Activated CD8-positive, alpha-beta memory T cell treated with anti-CD3 and anti-CD28 coated beads, Interleukin-2, amount 10 ng/mL, durations not matched to agents 7 days and 5 days (primary cell): ENCODE measurements at regions not wholly inside any gene's neighbourhood (a gene's known extent, or its start where the extent isn't known, plus 50 kb on each side); places are given as distances from the start of the nearest gene placed in this dataset.

Source experiments
- ATAC-seq: fragments of 150-1000 bp; cut with Tn5 transposase; one replicate; pipeline ENCODE4 v1.10.0; 2021; ENCODE audit warnings: moderate library complexity
- CTCF ChIA-PET: fragments of 350-600 bp; sonication (Branson Sonifier 250); formaldehyde crosslinking; loops from one replicate; lab custom pipeline; 2021; ENCODE audit warnings: antibody characterized with exemption; lab: Charles Lee
- DNase-seq: peaks from one replicate; pipeline ENCODE4 v3.0.0-alpha.2; 2020
- H3K27ac Mint-ChIP-seq: one replicate; pipeline ENCODE4 v1.8.0; 2021; ENCODE audit warnings: mild to moderate bottlenecking, mixed read lengths
- H3K27me3 Mint-ChIP-seq: one replicate; pipeline ENCODE4 v1.8.0; 2021; ENCODE audit warnings: mixed read lengths
- H3K36me3 Mint-ChIP-seq: one replicate; pipeline ENCODE4 v1.8.0; 2021; ENCODE audit warnings: mild to moderate bottlenecking, mixed read lengths
- H3K4me1 Mint-ChIP-seq: one replicate; pipeline ENCODE4 v1.8.0; 2021; ENCODE audit warnings: mixed read lengths
- H3K4me3 Mint-ChIP-seq: one replicate; pipeline ENCODE4 v1.8.0; 2021; ENCODE audit warnings: mild to moderate bottlenecking, moderate library complexity, mixed read lengths
- H3K9me3 Mint-ChIP-seq: one replicate; pipeline ENCODE4 v1.8.0; 2022; ENCODE audit warnings: low read depth, mixed read lengths

DNA sequence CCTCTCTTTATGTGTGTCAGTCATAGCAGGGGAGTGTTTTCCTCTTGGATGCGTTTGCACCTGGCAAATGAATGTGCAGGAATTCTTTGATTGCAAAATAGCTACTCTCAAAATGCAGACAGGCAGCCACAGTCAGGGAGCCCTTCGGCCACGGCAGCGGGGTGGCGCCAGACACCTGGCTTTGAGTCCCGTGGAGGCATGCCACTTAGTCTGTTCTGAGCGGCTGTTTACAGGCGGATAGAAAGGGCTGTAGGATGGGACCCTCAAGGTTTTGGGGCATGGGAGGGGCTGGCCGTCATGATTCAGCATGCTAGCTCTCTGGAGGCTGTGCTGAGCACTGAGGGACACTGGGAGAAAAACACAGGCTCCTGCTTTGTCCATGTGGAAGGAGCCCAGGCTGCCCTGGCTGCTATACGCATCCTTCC is 117.1 kb downstream of the SLC25A47 start:
- no peak overlapping the region for H3K4me3 Mint-ChIP-seq
- H3K27ac Mint-ChIP-seq, result no peak overlapping the region
- no peaks in the 10 kb centered on the region for H3K9me3 Mint-ChIP-seq
- CTCF ChIA-PET, result interaction anchor here (0.6 to 8.2 kb wide), 12 partner anchors 15 to 457 kb away, joined by 3 to 48 read pairs (median 4); no protein-coding TSS in a partner anchor
- ATAC-seq (peak; percentile 68), DNase-seq (peak; percentile 66)
- no peaks in the 10 kb centered on the region for H3K27me3 Mint-ChIP-seq
- peaks cover 28% of the 10 kb centered on the region for H3K4me1 Mint-ChIP-seq
- H3K36me3 Mint-ChIP-seq, result no peaks in the 10 kb centered on the region

GRCh38 chr14:100440758-100441203 is 117.6 kb downstream of the SLC25A47 start:
- DNase-seq, result no peak
- Mint-ChIP-seq H3K9me3 (no peaks in the 10 kb centered on the region), H3K27me3 (no peaks in the 10 kb centered on the region), H3K4me1 (peaks cover 28% of the 10 kb centered on the region), H3K4me3 (no peak overlapping the region), H3K36me3 (no peaks in the 10 kb centered on the region), H3K27ac (no peak overlapping the region)
- CTCF ChIA-PET, result interaction anchor here (0.6 to 8.2 kb wide), 9 partner anchors 14 to 222 kb away, joined by 3 to 48 read pairs (median 6); no protein-coding TSS in a partner anchor
- no peak for ATAC-seq

DNA sequence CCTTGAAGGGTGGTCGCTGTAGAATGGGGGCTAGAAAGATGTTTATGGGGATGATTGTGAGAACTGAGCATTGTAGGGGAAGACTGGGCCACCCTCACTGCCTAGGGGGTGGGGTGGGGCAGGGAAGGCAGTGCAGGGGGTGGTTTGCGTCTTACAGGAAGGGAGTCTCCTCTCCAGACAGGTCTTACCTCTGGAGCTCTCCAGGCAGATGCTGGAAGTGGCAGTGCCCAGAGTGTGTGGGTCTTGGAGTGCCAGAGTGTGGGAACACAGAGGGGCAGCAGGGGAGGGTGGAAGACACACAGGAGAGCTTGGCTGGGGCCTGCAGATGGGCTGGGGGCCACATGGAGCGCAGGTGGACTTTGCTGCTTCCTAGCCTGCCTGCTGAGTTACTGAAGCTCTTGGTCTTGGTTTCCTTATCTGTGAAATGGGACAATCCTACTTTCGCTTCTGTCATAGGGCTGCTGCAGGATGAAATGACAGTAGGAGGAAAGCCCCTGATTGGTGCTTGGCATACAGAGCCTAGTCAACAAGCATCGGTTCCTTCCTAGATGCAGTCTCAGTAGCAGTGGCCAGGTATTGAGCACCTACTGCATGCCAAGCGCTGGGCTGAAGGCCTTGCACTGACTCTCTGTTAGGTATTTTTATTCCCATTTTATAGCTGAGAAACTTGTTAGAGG is 118.3 kb downstream of the SLC25A47 start:
- Mint-ChIP-seq H3K4me1 (peaks cover 30% of the 10 kb centered on the region), H3K27ac (no peak overlapping the region), H3K4me3 (no peak overlapping the region), H3K36me3 (no peaks in the 10 kb centered on the region), H3K27me3 (no peaks in the 10 kb centered on the region), H3K9me3 (no peaks in the 10 kb centered on the region)
- peak; percentile 16 for ATAC-seq
- no peak for DNase-seq
- CTCF ChIA-PET, result interaction anchor here (0.6 to 8.2 kb wide), 8 partner anchors 18 to 221 kb away, joined by 3 to 48 read pairs (median 5); no protein-coding TSS in a partner anchor

DNA sequence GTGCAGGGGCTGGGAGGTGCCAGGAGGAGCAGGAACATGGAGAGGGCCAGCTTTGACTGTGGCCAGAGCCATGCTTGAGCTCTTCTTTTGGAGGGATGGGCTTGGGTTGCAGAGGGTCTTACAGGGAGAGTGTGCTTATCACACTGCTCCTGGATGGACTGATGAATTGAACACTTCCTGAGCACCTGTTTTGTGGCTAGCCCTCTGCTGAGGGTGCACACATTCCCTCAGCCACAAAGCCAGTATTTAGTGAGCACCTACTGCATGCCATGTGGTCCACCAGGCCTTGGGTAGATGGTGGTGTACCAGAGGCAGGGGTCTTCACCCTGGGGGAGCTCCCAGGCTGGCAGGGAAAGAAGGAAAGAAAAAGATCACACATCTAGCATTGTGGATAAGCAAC is 118.9 kb downstream of the SLC25A47 start:
- no peaks in the 10 kb centered on the region for H3K27me3 Mint-ChIP-seq
- H3K4me1 Mint-ChIP-seq, result peaks cover 35% of the 10 kb centered on the region
- H3K9me3 Mint-ChIP-seq, result no peaks in the 10 kb centered on the region
- ATAC-seq, result no peak
- H3K4me3 Mint-ChIP-seq, result no peak overlapping the region
- DNase-seq, result no peak
- no peaks in the 10 kb centered on the region for H3K36me3 Mint-ChIP-seq
- CTCF ChIA-PET, result interaction anchor here (1.6 to 8.2 kb wide), 5 partner anchors 18 to 212 kb away, joined by 4 to 48 read pairs (median 10); no protein-coding TSS in a partner anchor
- no peak overlapping the region for H3K27ac Mint-ChIP-seq

DNA sequence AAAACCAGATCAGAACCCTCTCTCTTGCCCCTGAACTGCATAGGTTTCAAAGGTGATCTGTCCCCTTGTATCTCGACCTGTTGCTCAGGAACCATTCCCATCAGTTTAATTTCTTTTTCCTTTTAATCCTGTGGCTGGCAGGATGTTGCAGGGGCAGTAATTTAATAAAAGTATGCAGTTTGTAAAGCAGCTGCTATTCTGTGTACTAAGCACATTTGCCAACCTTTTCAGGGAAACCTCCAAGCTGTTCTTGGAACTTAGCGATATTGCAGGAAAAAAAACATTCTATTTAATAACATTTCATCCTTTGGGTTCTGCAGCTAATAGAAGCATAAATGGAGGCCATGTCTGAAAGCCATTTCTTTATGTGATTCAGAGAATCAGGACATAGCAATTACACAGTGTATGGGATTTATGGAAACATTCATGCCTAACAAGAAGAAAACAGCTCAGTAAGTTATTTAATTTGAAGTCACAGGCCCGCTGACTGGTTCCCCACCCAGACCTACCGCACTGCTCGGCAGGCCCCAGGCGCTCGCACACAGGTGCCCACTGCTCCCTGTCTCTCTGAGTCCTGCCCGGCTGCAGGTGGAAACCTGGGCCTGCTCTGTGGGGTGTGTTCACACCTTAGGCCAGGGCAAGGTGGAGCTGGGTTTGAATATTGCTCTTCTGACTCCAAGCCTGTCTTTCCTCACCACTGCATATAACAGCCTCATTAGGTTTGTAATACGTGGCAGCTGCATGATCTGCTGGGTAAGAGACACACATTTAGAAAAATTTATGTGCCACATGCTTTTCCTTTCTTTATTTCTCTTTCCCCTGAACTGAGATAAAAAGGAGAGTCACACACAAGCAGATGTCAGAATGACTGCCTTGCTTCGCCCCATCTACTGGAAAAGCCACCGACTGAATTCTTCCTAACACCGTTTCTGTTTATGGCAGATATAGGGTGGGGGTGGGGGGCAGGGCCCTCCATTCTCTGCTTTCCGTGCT is 119.7 kb downstream of the SLC25A47 start:
- ATAC-seq (no peak), DNase-seq (no peak)
- CTCF ChIA-PET, result interaction anchor here (0.9 to 8.2 kb wide), 7 partner anchors 17 to 211 kb away, joined by 3 to 48 read pairs (median 5); no protein-coding TSS in a partner anchor
- H3K4me1 Mint-ChIP-seq, result peaks cover 41% of the 10 kb centered on the region
- no peak overlapping the region for H3K4me3 Mint-ChIP-seq
- no peak overlapping the region for H3K27ac Mint-ChIP-seq
- H3K27me3 Mint-ChIP-seq, result no peaks in the 10 kb centered on the region
- H3K36me3 Mint-ChIP-seq, result no peaks in the 10 kb centered on the region
- H3K9me3 Mint-ChIP-seq, result no peaks in the 10 kb centered on the region

DNA sequence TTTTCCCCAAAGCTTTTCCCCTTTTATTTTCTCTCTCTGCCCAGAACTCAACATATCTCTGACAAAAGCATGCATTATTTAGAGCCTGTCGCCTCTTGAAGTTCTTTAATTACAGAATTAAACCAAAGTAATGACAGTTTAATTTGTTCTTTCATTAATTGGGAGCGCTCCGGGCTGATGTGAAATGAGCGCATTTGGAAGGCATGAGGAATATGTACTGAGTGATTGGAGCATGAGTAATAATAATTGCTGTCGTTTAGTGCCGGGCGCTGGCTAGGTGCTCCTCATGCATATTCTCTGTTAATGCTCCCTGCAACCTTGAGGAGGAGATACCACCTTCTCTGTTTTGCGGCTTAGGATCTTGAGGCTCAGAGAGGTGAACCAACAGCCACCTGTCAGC is 120.5 kb downstream of the SLC25A47 start:
- no peak for ATAC-seq
- no peak overlapping the region for H3K4me3 Mint-ChIP-seq
- CTCF ChIA-PET, result interaction anchor here (0.9 to 8.2 kb wide), 4 partner anchors 58 to 210 kb away, joined by 3 to 48 read pairs (median 24); no protein-coding TSS in a partner anchor
- no peaks in the 10 kb centered on the region for H3K27me3 Mint-ChIP-seq
- DNase-seq, result no peak
- peaks cover 41% of the 10 kb centered on the region for H3K4me1 Mint-ChIP-seq
- no peaks in the 10 kb centered on the region for H3K36me3 Mint-ChIP-seq
- H3K27ac Mint-ChIP-seq, result no peak overlapping the region
- no peaks in the 10 kb centered on the region for H3K9me3 Mint-ChIP-seq

GRCh38 chr14:100445436-100446088 is 122.4 kb downstream of the SLC25A47 start:
- Mint-ChIP-seq H3K4me1 (peaks cover 31% of the 10 kb centered on the region), H3K4me3 (no peak overlapping the region)

DNA sequence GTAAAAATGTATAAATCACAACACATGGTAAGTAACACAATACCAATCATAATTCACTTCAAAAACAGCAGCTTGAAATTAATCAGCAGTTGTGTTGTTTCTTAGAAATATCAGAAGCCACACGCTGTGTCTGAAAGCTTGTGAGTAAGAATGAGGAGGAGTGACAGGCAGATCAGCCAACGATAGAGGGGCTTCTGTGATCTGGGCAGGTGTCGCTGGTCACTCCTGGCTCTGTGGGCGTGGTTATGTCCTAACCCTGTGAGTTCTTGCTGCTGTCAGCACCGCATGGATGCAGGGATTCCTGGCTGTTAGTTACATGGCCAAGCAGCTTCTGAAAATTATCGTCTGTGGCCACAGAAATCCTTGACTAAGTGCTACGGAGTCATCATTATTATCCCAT is 123.4 kb downstream of the SLC25A47 start:
- ATAC-seq, result peak; percentile 75

More at GRCh38 chr14:100445436-100446088, 122.4 kb downstream of the SLC25A47 start:
- no peaks in the 10 kb centered on the region for H3K9me3 Mint-ChIP-seq
- H3K36me3 Mint-ChIP-seq, result no peaks in the 10 kb centered on the region
- H3K27ac Mint-ChIP-seq, result no peak overlapping the region
- H3K27me3 Mint-ChIP-seq, result no peaks in the 10 kb centered on the region
- CTCF ChIA-PET, result interaction anchor here (1.0 to 3.2 kb wide), 3 partner anchors 200 to 208 kb away, joined by 3 to 17 read pairs (median 10); no protein-coding TSS in a partner anchor
- ATAC-seq (no peak), DNase-seq (no peak)

DNA sequence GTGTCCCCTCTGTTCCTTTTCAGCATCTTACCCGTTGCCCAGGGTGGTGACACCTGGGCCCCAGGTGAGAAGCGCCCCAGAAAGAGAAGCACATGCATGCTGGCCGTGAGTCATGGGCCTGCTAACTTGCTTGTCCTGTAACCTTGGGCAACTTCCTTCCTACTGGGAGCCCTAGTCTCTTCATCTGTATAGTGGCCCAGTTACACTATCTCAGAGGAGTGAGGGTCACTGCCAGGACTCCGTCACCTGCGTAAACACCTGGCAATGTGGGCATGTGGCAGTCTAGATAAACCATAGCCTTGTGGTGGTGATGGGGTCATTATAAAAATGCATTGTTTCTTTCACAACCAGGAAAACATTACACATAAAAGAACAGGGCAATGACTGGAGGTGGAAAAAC is 125.2 kb downstream of the SLC25A47 start:
- ATAC-seq (no peak), DNase-seq (no peak)
- H3K4me1 Mint-ChIP-seq, result peaks cover 13% of the 10 kb centered on the region
- CTCF ChIA-PET, result interaction anchor here (1.3 kb wide), 1 partner anchor 65 kb away, joined by 4 read pairs; no protein-coding TSS in a partner anchor
- no peaks in the 10 kb centered on the region for H3K27me3 Mint-ChIP-seq
- H3K4me3 Mint-ChIP-seq, result no peak overlapping the region
- H3K36me3 Mint-ChIP-seq, result no peaks in the 10 kb centered on the region
- no peak overlapping the region for H3K27ac Mint-ChIP-seq
- H3K9me3 Mint-ChIP-seq, result no peaks in the 10 kb centered on the region

More for the DNA sequence above, 123.4 kb downstream of the SLC25A47 start:
- CTCF ChIA-PET, result interaction anchor here (1.4 to 3.2 kb wide), 4 partner anchors 61 to 207 kb away, joined by 3 to 17 read pairs (median 7); no protein-coding TSS in a partner anchor
- DNase-seq, result peak; percentile 56
- Mint-ChIP-seq H3K27ac (no peak overlapping the region), H3K36me3 (no peaks in the 10 kb centered on the region), H3K27me3 (no peaks in the 10 kb centered on the region), H3K9me3 (no peaks in the 10 kb centered on the region), H3K4me3 (no peak overlapping the region), H3K4me1 (peaks cover 23% of the 10 kb centered on the region)

DNA sequence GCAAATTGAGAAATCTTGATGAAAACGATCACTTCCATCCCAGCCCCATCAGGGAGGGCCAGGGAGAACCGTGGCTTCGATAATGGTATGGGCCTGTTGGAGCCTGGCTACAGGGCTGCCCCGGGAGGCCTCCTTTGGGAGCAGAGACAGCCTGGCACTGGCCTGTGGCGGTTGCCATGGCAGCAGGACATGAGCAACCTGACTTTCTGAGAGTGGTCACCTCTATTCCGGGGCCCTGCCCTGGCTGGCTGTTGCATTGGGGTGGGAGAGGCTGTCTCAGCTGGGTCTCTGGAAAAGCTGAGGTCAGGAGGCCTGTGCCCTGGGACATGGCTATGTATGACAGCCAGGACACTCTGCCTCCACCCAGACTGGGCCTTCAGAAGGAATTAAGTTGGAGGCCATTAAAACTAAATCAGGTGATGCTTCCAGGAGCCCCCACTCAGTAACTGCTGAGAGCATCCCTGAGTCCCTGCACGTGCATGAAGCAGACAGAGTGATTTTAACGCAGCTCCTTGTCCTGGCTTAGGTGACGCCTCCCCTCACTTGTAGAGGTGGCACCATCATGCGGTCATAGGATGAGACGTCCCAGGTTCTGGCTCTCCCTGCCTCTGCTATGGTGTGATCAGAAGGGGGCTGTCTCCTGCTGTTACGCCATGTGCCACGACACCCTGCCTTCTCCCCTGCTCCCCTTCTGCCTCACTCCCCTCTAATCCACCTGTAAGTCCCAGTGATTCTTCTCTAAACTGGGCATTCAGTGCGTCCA is 126.3 kb downstream of the SLC25A47 start:
- Mint-ChIP-seq H3K9me3 (no peaks in the 10 kb centered on the region), H3K36me3 (no peaks in the 10 kb centered on the region), H3K4me1 (peaks cover 13% of the 10 kb centered on the region), H3K27ac (no peak overlapping the region), H3K27me3 (no peaks in the 10 kb centered on the region), H3K4me3 (no peak overlapping the region)
- no peak for ATAC-seq
- peak; percentile 33 for DNase-seq
- CTCF ChIA-PET, result interaction anchor here (1.3 kb wide), 1 partner anchor 66 kb away, joined by 4 read pairs; no protein-coding TSS in a partner anchor

GRCh38 chr14:100450049-100450448 is 126.9 kb downstream of the SLC25A47 start:
- ATAC-seq (no peak), DNase-seq (peak; percentile 31)
- CTCF ChIA-PET, result no interaction called here
- no peaks in the 10 kb centered on the region for H3K9me3 Mint-ChIP-seq
- no peaks in the 10 kb centered on the region for H3K36me3 Mint-ChIP-seq
- H3K27ac Mint-ChIP-seq, result no peak overlapping the region
- no peak overlapping the region for H3K4me3 Mint-ChIP-seq
- peaks cover 13% of the 10 kb centered on the region for H3K4me1 Mint-ChIP-seq
- H3K27me3 Mint-ChIP-seq, result peaks cover under 1% of the 10 kb centered on the region

DNA sequence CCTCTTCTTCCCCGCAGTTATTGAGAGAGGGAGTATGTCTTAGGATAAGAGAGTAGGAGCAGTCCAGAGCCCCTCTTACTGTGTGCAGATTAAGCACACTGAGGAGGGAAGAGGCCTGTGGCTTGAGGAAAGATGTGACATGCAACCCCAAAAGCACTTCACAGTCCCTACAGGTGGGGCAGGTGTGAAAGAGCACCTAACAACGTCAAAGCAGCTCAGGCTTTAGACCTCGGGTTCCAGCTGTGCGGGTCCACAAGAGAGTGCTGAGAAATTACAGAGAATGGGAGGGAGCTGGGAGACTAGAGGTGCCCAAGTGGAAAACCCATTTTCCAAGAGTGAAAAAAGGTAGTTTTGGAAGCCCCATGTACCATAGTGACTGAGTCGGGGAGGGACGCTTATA is 127.6 kb downstream of the SLC25A47 start:
- no peak overlapping the region for H3K27ac Mint-ChIP-seq
- peaks cover 2% of the 10 kb centered on the region for H3K27me3 Mint-ChIP-seq
- no peaks in the 10 kb centered on the region for H3K36me3 Mint-ChIP-seq
- ATAC-seq (no peak), DNase-seq (no peak)
- no peak overlapping the region for H3K4me3 Mint-ChIP-seq
- no peaks in the 10 kb centered on the region for H3K9me3 Mint-ChIP-seq
- CTCF ChIA-PET, result no interaction called here
- peaks cover 13% of the 10 kb centered on the region for H3K4me1 Mint-ChIP-seq
